NCI-H226 (cell line): ENCODE measurements at regions not wholly inside any gene's neighbourhood (a gene's known extent, or its start where the extent isn't known, plus 50 kb on each side); places are given as distances from the start of the nearest gene placed in this dataset.
A peak's percentile ranks its signal among the peaks of the same experiment; 100 is the strongest.

Experiments
- DNase-seq: peaks from one replicate; pipeline ENCODE4 v3.0.0-alpha.2; 2015

- no peak for DNase-seq
Measured at GRCh38 chr2:156852210-156852609, 405.3 kb upstream of the GALNT5 start.

DNA sequence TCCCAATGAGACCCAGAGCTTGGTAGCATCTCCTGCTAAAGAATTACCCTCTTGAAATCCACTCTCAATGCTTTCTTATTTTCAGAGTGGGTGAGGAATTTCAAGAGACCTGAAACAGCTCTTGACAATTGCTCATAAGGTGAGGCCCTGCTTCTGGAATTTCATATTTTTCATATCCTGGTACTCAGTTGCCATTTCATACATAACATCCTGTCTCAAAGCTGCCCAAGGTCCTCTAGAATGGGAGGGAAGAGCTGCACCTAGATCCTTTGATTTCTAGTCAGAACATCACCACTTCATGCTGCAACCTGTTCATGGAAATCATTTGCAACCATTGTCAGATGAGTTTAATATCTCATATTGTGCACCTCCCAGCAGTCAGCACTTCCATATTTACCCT, 404.8 kb upstream of the GALNT5 start:
- DNase-seq, result no peak

- no peak for DNase-seq
Measured at GRCh38 chr2:156864325-156864724, 393.2 kb upstream of the GALNT5 start.

GRCh38 chr2:156864753-156865152, 392.8 kb upstream of the GALNT5 start:
- DNase-seq, result no peak

DNA sequence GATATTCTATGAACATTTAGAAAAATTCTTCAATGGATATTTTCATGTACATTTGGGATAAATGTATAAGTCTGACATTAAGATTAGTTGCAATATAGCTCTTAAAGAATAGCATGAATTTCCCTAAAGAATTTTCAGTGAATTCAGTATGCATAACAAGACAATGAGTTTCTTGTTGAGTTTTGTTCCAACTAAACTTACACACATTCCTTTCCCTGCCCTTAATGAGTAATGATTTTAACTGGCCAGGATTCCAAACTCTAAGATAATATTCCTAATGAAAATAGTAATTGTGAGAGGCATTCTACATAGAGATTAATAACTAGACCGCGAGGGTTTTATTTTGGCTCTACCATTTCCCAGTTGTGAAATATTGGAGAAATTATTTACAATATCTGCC, 390.3 kb upstream of the GALNT5 start:
- DNase-seq, result no peak

DNA sequence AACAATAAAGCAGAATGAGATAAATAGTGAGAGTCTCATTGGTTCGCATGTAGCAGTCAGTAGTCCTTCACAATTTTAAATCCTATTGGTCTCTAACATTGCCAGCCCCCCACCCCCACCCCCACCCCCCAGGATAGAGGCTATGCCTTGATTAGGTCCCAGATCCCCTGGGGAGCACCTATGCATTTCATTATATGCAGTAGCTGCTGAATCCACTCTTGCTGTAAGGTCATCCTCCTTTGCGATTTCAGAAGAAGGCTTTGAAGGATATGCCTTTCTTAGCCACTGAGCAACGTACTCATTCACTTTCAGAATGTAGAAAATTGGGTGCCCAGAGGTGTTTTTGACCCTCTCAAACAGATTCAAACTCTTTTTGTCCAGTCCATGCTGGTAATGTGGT, 382.8 kb upstream of the GALNT5 start:
- DNase-seq, result no peak

DNA sequence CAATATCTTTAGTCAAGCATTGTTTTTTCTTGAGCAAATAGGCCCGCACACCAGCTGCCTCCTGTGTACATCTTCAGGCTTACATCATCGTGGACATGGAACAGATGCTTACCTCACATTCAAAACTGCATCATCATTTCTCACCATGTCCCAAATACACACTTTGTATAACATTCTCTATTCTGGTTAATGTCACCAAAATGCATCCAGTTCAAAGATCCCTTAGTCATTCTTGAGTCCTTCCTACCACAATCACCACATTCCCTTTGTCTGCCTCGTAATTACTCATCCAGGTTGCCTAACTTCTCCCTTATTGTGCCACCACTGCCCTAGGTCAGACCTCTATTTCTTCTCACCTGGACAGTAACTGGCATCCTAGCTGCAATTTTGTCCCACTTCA, 373.7 kb upstream of the GALNT5 start:
- DNase-seq, result peak; percentile 51

- no peak for DNase-seq
Measured at GRCh38 chr2:156884216-156884615, 373.3 kb upstream of the GALNT5 start.

- DNase-seq, result no peak
Measured at GRCh38 chr2:156890529-156891148, 366.9 kb upstream of the GALNT5 start.

DNA sequence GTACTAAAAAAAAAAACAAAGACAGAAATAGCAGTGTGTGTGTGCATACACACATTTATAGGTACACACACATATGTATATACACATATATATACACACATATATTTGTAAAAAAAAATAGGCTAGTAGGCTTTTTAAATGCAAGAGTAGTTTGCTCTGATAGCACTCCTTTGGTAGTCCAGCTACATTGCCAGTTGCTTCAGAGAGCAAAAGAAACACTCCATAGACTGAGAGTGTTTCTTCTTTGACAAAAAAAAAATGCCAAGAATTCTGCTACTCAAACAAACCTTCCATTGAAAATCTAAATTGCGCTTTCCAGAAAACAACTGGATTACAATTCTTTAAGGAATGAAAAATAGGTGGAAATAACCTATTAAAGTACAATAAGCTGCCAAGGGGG, 365.9 kb upstream of the GALNT5 start:
- no peak for DNase-seq

- DNase-seq, result peak; percentile 28
Measured at GRCh38 chr2:156892467-156893281, 364.8 kb upstream of the GALNT5 start.

DNA sequence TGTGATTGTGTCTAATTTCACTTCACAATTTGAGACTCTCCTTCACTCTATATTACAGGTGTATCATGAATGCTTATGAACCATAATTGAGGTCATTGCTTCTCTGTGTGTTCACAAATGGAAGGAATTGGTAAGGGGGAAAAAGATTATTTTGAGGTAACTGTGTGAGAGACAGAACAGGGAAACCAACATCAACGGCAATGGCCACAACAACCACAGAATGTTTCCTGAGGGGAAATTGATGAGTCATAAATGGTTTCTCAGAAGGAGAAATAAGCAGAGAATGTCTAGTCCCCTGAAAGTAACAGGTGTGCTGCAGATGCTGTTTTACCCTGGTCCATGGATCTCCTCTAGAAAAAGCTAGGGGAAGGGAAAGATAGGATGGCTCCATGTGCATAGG, 361.2 kb upstream of the GALNT5 start:
- peak; percentile 62 for DNase-seq

DNA sequence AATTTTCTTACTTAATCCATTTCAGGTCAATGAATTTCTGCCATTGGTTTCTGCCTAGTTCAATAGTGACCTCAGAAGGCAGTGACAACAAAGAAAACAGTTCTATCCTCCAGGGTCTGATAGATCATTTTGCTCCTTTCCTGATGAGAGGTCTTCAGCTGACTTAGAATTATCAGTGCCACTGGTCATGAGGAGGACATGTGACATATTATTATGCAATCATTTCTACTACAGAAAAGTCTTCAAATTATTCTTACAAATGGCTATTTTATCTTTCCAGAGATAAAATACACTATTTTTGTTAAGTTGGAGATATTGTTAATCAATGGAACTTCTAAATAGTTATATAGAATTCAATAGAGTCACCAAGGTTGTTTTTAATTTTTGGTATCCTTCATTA, 360.0 kb upstream of the GALNT5 start:
- DNase-seq, result no peak

DNA sequence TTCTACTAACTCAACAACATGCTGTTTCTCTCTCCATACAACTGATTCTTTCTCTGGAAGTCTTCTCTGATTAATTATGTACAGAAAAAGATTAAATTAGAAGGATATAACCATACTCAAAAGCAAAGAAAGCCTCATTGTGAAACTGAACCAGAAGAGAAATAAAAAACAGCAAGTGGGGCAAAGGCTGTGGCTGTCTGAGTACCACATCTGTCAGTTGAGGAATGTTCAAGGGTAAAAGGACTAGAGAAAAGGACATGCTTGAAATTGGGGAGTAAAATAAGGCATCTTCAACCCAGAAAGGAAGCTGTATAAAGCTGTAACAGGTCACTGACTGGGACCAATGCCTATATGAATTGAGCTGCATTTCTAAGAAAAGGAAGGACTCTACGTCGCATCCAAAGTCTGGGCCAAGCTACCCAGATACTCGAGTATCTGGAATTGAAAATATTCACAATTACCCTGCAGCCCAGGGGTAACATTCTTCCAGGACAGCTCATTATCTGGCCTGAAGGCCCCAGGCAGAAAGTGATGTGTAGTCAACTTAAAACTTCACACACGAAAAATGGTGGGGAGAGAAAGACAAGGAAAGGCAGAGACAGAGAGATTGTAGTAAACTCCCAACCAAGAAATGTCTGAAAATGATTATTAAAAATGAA, 356.0 kb upstream of the GALNT5 start:
- peak; percentile 79 for DNase-seq

DNA sequence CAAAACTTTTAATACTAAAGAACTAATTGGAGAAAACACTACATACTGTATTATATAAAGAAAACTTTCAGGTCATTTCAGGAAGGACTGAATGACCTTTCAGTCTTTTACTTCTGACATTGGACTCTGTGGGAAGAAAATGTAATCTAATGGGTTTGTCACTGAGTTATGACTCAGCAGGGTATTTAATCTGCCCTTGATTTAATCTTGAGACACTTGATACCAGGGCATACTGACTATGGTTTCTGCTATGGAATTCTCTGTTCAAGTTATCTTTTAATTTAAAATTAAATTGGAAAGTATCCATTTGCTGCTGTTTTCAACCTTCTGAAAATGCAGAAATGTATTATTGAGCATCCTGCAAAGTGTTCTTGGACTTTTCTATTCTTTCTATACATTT, 354.2 kb upstream of the GALNT5 start:
- DNase-seq, result no peak

- DNase-seq, result no peak
Measured at GRCh38 chr2:156907806-156908205, 349.7 kb upstream of the GALNT5 start.

- peak; percentile 67 for DNase-seq
Measured at GRCh38 chr2:156908825-156909224, 348.7 kb upstream of the GALNT5 start.

DNA sequence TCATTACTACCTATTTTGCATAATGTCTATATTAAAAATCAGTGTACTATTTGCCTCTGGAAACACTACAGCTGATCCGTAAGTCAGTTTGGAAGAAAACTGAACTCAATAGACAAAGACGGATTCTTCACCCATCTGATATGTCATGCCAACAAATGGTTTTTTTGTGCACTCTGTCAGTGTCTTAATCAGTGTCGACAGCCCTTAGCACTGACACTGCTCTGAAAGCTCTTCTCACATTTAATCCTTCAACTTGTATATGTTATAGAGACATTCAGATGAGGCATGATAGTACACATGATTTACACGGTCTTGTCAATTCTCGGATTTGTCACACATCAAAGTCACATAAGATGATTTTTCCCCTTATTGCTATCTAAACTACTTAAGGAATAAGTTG, 347.5 kb upstream of the GALNT5 start:
- DNase-seq, result no peak

- no peak for DNase-seq
Measured at GRCh38 chr2:156915332-156915731, 342.2 kb upstream of the GALNT5 start.

DNA sequence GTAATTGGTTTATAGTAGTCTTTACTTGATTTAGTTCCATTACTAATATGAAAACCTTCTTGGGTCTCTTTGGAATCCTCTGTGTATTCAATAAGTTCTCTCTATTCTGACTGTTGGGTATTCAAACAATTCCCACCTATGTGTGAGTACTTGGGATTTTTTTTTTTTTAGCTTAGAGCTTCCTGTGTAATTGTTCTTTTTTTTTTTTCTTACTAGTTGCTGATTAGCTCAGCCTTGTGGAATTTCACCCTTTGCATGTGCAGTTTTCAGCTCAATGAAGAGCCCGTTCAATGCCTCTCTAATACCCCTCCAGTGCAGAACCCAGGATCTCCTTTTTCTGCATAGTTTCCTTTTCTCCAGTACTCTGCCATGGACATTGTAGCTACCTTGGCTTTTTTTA, 339.1 kb upstream of the GALNT5 start:
- DNase-seq, result peak; percentile 41

DNA sequence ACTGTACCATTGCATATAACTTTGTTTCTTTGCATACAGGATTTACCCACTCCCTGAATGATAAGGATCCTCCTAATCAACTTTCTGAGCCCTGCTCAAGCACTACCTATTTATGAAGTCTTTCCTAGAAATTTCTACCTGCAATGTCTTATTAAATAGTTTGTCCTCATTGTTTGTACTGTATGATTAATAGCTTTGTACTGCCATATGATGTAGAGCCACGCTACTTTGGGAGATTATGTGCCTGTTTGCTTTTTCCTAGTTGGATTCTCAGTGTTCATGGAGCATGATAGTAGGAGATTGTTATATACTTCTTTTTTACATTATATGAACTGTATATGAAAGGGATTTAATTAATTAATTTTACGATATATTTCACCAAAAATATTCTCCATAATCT, 327.1 kb upstream of the GALNT5 start:
- DNase-seq, result no peak

DNA sequence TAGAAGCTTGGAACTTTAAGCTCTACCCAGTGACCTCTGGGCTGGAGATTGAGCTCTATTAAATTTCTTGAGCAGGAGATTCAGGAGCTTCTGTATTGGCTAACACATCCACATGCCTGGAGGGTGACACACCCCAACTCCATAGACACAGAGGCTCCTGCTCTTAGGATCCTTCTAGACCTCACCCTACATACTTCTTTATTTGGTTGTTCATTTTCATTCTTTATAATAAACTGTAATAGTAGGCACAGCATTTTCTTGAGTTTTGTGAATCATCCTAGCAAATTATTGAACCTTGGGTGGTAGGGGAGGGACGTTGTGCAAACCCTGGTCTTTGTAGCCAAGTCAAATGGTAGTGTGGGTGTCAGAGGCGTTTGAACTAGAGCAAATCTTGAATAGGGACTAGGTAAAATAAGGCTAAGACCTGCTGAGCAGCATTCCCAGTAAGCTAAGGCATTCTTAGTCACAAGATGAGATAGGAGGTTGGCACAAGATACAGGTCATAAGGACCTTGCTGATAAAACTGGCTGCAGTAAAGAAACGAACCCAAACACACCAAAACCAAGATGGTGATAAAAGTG, 323.8 kb upstream of the GALNT5 start:
- DNase-seq, result no peak

DNA sequence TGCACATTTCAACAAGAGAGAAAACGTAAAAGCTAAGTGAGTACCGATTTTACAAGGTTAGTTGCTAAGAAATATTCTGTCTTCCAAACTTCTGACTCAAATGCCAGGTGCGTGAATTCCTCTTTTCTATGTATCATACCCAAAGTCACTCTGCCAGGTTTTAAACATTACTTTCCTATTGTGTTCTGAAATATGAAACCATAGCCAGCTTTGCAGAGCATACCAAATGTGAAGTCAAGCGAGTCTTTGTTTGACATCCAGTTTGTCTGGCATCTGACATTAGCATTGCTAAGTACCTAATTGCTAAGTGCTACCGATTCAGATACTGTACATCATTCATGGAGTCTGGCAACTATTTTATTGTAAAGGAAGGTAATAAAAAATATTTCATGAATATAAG, 321.9 kb upstream of the GALNT5 start:
- DNase-seq, result no peak

GRCh38 chr2:156937430-156937829, 320.1 kb upstream of the GALNT5 start:
- DNase-seq, result no peak
